HCT116 (cell line): ENCODE measurements at regions not wholly inside any gene's neighbourhood (a gene's known extent, or its start where the extent isn't known, plus 50 kb on each side); places are given as distances from the start of the nearest gene placed in this dataset.

ENCODE experiments used
- ATAC-seq: fragments of 200-7000 bp; cut with Tn5 transposase; 2 replicates; pipeline ENCODE4 v1.9.1; 2020; ENCODE audit warnings: mild to moderate bottlenecking, moderate library complexity
- BruUV-seq: library from RNA; stranded (reverse); fragments of 400-500 nt; replicated peaks from 2 replicates; lab custom pipeline; 2021; lab: Mats Ljungman, UMichigan
- CTCF ChIA-PET: fragments of 300-600 bp; sonication (Branson Sonifier 250); formaldehyde crosslinking; loops from one replicate; lab custom pipeline; 2021; ENCODE audit warnings: antibody characterized with exemption; lab: Charles Lee
- POLR2A ChIA-PET: fragments of 300-600, 350-600 bp; sonication (Branson Sonifier 250); formaldehyde crosslinking; loops from one replicate; lab custom pipeline; 2021; ENCODE audit warnings: antibody characterized with exemption; lab: Charles Lee
- RAD21 ChIA-PET, 2 experiments: fragments of 300-600 bp; sonication (Branson Sonifier 250); formaldehyde crosslinking; loops; one replicate each; lab custom pipeline; 2023; ENCODE audit warnings: low total read pairs in 2 of 2; ENCODE audit not compliant: uncharacterized antibody in 2 of 2, unreplicated experiment in 2 of 2, low non-redundant PET in 1 of 2; lab: Charles Lee
- DNase-seq: peaks from one replicate; pipeline ENCODE4 v3.0.0-alpha.2; 2010; ENCODE audit warnings: low read depth, low spot score
- H2AFZ ChIP-seq: fragments of 200-600 bp; shearing (Covaris generic), sonication (generic); 2 replicates; pipeline ENCODE4 v1.6.1; 2017; ENCODE audit warnings: low read depth, mixed run types, mixed read lengths, antibody characterized with exemption, low read length; ENCODE audit not compliant: poor library complexity, severe bottlenecking
- H3K27ac ChIP-seq: 2 replicates; pipeline ENCODE4 v1.5.1; 2012; ENCODE audit warnings: low read depth, low read length
- H3K27me3 ChIP-seq: fragments of 200-600 bp; sonication (generic); 2 replicates; pipeline ENCODE4 v1.6.1; 2016; ENCODE audit warnings: mixed run types, low read length, mixed read lengths; ENCODE audit not compliant: insufficient read depth
- H3K36me3 ChIP-seq, 2 experiments: fragments of 200-500 bp in 1 of 2; fragments of 200-600 bp in 1 of 2; sonication (Bioruptor generic) in 1 of 2; sonication (generic) in 1 of 2; 2 replicates each; pipeline versions ENCODE4 v1.5.1 to v1.6.1; 2014 to 2016; ENCODE audit warnings: low read length in 2 of 2, inconsistent platforms in 1 of 2, mixed read lengths in 1 of 2, mixed run types in 1 of 2; ENCODE audit not compliant: insufficient read depth in 2 of 2, control insufficient read depth in 1 of 2
- H3K4me1 ChIP-seq, 2 experiments: fragments of 200-600 bp in 1 of 2; sonication (generic) in 1 of 2; 2 replicates each; pipeline versions ENCODE4 v1.5.1 to v1.6.1; 2012 to 2017; ENCODE audit warnings: low read length in 2 of 2, inconsistent platforms in 1 of 2, mild to moderate bottlenecking in 1 of 2, mixed read lengths in 1 of 2, mixed run types in 1 of 2, moderate library complexity in 1 of 2; ENCODE audit not compliant: insufficient read depth in 2 of 2, control insufficient read depth in 1 of 2
- H3K4me2 ChIP-seq: fragments of 200-600 bp; sonication (generic); 2 replicates; pipeline ENCODE4 v1.6.1; 2017; ENCODE audit warnings: mixed run types, low read length, mixed read lengths
- H3K4me3 ChIP-seq, 2 experiments: fragments of 200-600 bp in 1 of 2; sonication (generic) in 1 of 2; replicated peaks in 1 of 2; 2 replicates each; pipeline ENCODE4 v1.5.1; 2011 to 2016; ENCODE audit warnings: low read length in 2 of 2, control low read depth in 1 of 2, low read depth in 1 of 2, mild to moderate bottlenecking in 1 of 2, mixed read lengths in 1 of 2, mixed run types in 1 of 2
- H3K79me2 ChIP-seq: fragments of 200-600 bp; sonication (generic); 2 replicates; pipeline ENCODE4 v1.6.1; 2017; ENCODE audit warnings: mild to moderate bottlenecking, mixed run types, low read length, moderate library complexity, mixed read lengths; ENCODE audit not compliant: insufficient read depth
- H3K9ac ChIP-seq: fragments of 200-600 bp; sonication (generic); 2 replicates; pipeline ENCODE4 v1.6.1; 2016; ENCODE audit warnings: low read length, mixed read lengths
- H3K9me2 ChIP-seq: fragments of 200-600 bp; sonication (generic), shearing (Covaris generic); 2 replicates; pipeline ENCODE4 v1.6.1; 2017; ENCODE audit warnings: mixed run types, mild to moderate bottlenecking, moderate library complexity; ENCODE audit not compliant: insufficient read depth
- H3K9me3 ChIP-seq, 2 experiments: fragments of 200-500 bp in 1 of 2; fragments of 200-600 bp in 1 of 2; sonication (Bioruptor generic) in 1 of 2; sonication (generic) in 1 of 2; 2 replicates each; pipeline ENCODE4 v1.6.1; 2014 to 2017; ENCODE audit warnings: low read length in 2 of 2, mixed read lengths in 2 of 2, inconsistent platforms in 1 of 2, low read depth in 1 of 2, mild to moderate bottlenecking in 1 of 2, mixed run types in 1 of 2, moderate library complexity in 1 of 2; ENCODE audit not compliant: control insufficient read depth in 1 of 2, insufficient read depth in 1 of 2
- H4K20me1 ChIP-seq: fragments of 200-600 bp; sonication (generic), shearing (Covaris generic); 2 replicates; pipeline ENCODE4 v1.6.1; 2017; ENCODE audit warnings: mixed run types, mild to moderate bottlenecking, moderate library complexity; ENCODE audit not compliant: insufficient read depth
- CBX3 ChIP-seq: IDR thresholded peaks from 2 replicates; pipeline ENCODE4 v1.6.1; 2012; ENCODE audit warnings: low read depth
- CTCF ChIP-seq, 3 experiments: fragments of 200-600 bp in 1 of 3; sonication (generic) in 1 of 3; IDR thresholded peaks in 2 of 3; conservative IDR thresholded peaks in 1 of 3; 2 replicates each; pipeline ENCODE4 v1.5.1; 2012 to 2017; ENCODE audit warnings: low read depth in 2 of 3, low read length in 2 of 3, antibody characterized with exemption in 1 of 3, borderline replicate concordance in 1 of 3, control low read depth in 1 of 3, mild to moderate bottlenecking in 1 of 3, mixed read lengths in 1 of 3, mixed run types in 1 of 3, moderate library complexity in 1 of 3; ENCODE audit not compliant: insufficient read depth in 1 of 3
- JUND ChIP-seq: IDR thresholded peaks from 2 replicates; pipeline ENCODE4 v1.6.1; 2012
- RAD21 ChIP-seq: IDR thresholded peaks from 2 replicates; pipeline ENCODE4 v1.6.1; 2012; ENCODE audit warnings: low read depth, mild to moderate bottlenecking
- ZFX ChIP-seq: fragments of 450-650 bp; IDR thresholded peaks from 2 replicates; pipeline ENCODE4 v1.6.1; 2017
- intact Hi-C: fragments of 100-400 bp; cut with micrococcal nuclease; formaldehyde crosslinking; loops from 2 replicates; pipeline ENCODE4 v1.10.0; 2022

- DNase-seq (no peak), ATAC-seq (no peak)
- BruUV-seq, result no TSS peak
- H4K20me1 ChIP-seq, result no peaks in the 10 kb centered on the region
- ChIA-PET CTCF (no interaction called here), POLR2A (no interaction called here), RAD21 (no interaction called here)
- no peak overlapping the region for H3K9ac ChIP-seq
- H3K9me2 ChIP-seq, result no peaks in the 10 kb centered on the region
- H3K4me2 ChIP-seq, result no peak overlapping the region
- H3K36me3 ChIP-seq, result no peaks in the 10 kb centered on the region
- no peak overlapping the region for H2AFZ ChIP-seq
- no peak overlapping the region for H3K27ac ChIP-seq
- peaks cover 60% of the 10 kb centered on the region for H3K27me3 ChIP-seq
- intact Hi-C loops, result no loop called here
- no peak overlapping the region for H3K4me3 ChIP-seq
- TF ChIP-seq CTCF (IDR thresholded peaks at IDR 0.05 in 2 of 3, conservative IDR thresholded peaks at IDR 0.05 in 1 of 3; ENCODE audit: borderline replicate concordance in 1 of 3, insufficient read depth in 1 of 3, low read depth in 2 of 3, low read length in 2 of 3) (no peak), JUND (no peak)
- no peaks in the 10 kb centered on the region for H3K9me3 ChIP-seq
- H3K4me1 ChIP-seq, result no peaks in the 10 kb centered on the region
- no peaks in the 10 kb centered on the region for H3K79me2 ChIP-seq
Measured at GRCh38 chr2:217497843-217498377, 504.9 kb downstream of the TNS1 start.

- Histone ChIP-seq H3K36me3 (no peaks in the 10 kb centered on the region), H3K4me2 (no peak overlapping the region), H2AFZ (no peak overlapping the region), H3K9me2 (no peaks in the 10 kb centered on the region), H3K27me3 (peaks cover 73% of the 10 kb centered on the region), H3K4me3 (no peak overlapping the region), H3K9me3 (no peaks in the 10 kb centered on the region), H3K79me2 (no peaks in the 10 kb centered on the region), H3K27ac (no peak overlapping the region), H3K4me1 (no peaks in the 10 kb centered on the region), H4K20me1 (no peaks in the 10 kb centered on the region), H3K9ac (no peak overlapping the region)
- POLR2A ChIA-PET, result no interaction called here
- no peak for ATAC-seq
- CTCF ChIA-PET, result no interaction called here
- intact Hi-C loops, result no loop called here
- TF ChIP-seq ZFX (no peak), CBX3 (no peak), RAD21 (no peak)
- no TSS peak for BruUV-seq
- DNase-seq, result no peak
- RAD21 ChIA-PET, result no interaction called here
Measured at GRCh38 chr2:217494557-217494956, 508.2 kb downstream of the TNS1 start.
